Mammary epithelial cell (primary cell): ENCODE measurements at regions not wholly inside any gene's neighbourhood (a gene's known extent, or its start where the extent isn't known, plus 50 kb on each side); places are given as distances from the start of the nearest gene placed in this dataset.

Experiments used
- CTCF ChIP-seq, 2 donors: IDR thresholded peaks in 1 of 2; conservative IDR thresholded peaks in 1 of 2; 2 replicates each; pipeline ENCODE4 v1.5.1; 2011 to 2012; ENCODE audit warnings: inconsistent platforms in 2 of 2, low read length in 2 of 2, mild to moderate bottlenecking in 2 of 2, control low read depth in 1 of 2, low read depth in 1 of 2; ENCODE audit not compliant: insufficient read depth in 1 of 2; ENCODE audit errors: extremely low read depth in 1 of 2
- EZH2 ChIP-seq: IDR thresholded peaks from 2 replicates; pipeline ENCODE4 v1.6.1; 2012; ENCODE audit warnings: low read length, inconsistent platforms, borderline replicate concordance

DNA sequence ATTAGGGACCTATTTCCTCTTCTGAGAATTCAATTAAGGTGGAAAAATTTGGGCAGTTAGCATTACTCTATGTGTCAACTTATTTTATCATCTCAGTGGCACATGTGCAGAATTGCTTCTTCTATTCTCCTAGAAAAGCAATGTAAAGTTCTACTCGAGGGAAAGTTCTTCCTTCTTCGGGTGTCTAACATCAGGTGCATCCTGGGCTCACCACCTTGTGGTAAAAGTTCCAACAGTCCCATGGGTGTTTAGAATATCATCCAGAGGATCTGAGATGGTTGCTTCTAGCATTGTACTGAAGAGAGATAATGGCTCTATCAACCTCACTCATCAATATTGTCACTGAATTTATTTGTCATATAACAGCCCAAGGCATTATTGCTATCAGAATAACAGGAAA is 969.7 kb downstream of the PDHA2 start:
- no peak for TF ChIP-seq EZH2
- TF ChIP-seq CTCF (conservative IDR thresholded peaks at IDR 0.05 in 1 of 2, IDR thresholded peaks at IDR 0.05 in 1 of 2; ENCODE audit: extremely low read depth in 1 of 2, insufficient read depth in 1 of 2, low read depth in 1 of 2, low read length in 2 of 2): no peak
